Neural cell (in vitro differentiated cells): ENCODE measurements at regions not wholly inside any gene's neighbourhood (a gene's known extent, or its start where the extent isn't known, plus 50 kb on each side); places are given as distances from the start of the nearest gene placed in this dataset.

ENCODE experiments used
- H2AFZ ChIP-seq: fragments of 200-600, 300-800 bp; sonication (generic), shearing (Covaris generic); 2 replicates; pipeline ENCODE4 v1.6.0; 2014; ENCODE audit warnings: low read depth, mild to moderate bottlenecking, antibody characterized with exemption, low read length, moderate library complexity
- H3F3A ChIP-seq: fragments of 200-600 bp; shearing (Covaris generic); 2 replicates; pipeline ENCODE4 v1.6.1; 2016; ENCODE audit warnings: mild to moderate bottlenecking, moderate library complexity, mixed read lengths, antibody characterized with exemption, low read length; ENCODE audit not compliant: insufficient read depth, poor library complexity, severe bottlenecking
- H3K27ac ChIP-seq: fragments of 200-600, 300-800 bp; sonication (generic), shearing (Covaris generic); 2 replicates; pipeline ENCODE4 v1.5.1; 2014; ENCODE audit warnings: mild to moderate bottlenecking, low read length, moderate library complexity
- H3K27me3 ChIP-seq: fragments of 300-800, 200-600 bp; sonication (generic), shearing (Covaris generic); 2 replicates; pipeline ENCODE4 v1.6.0; 2014; ENCODE audit warnings: mild to moderate bottlenecking, low read depth, low read length, moderate library complexity; ENCODE audit not compliant: insufficient read depth
- H3K36me3 ChIP-seq: fragments of 300-800, 200-600 bp; sonication (generic), shearing (Covaris generic); 2 replicates; pipeline ENCODE4 v1.5.1; 2014; ENCODE audit warnings: mild to moderate bottlenecking, antibody characterized with exemption, low read length, moderate library complexity; ENCODE audit not compliant: insufficient read depth
- H3K4me2 ChIP-seq: fragments of 300-800, 200-600 bp; sonication (generic), shearing (Covaris generic); 2 replicates; pipeline ENCODE4 v1.6.0; 2014; ENCODE audit warnings: mild to moderate bottlenecking, low read length
- H3K4me3 ChIP-seq: fragments of 300-800, 200-600 bp; sonication (generic), shearing (Covaris generic); 2 replicates; pipeline ENCODE4 v1.5.1; 2014; ENCODE audit warnings: mild to moderate bottlenecking, low read length, moderate library complexity
- H3K79me2 ChIP-seq: fragments of 200-600 bp; shearing (Covaris generic); replicated peaks from 2 replicates; pipeline ENCODE4 v1.6.0; 2014; ENCODE audit warnings: mild to moderate bottlenecking, low read length, moderate library complexity; ENCODE audit not compliant: insufficient read depth
- H3K9ac ChIP-seq: fragments of 300-800, 200-600 bp; sonication (generic), shearing (Covaris generic); 2 replicates; pipeline ENCODE4 v1.6.1; 2016; ENCODE audit warnings: mild to moderate bottlenecking, low read length, mixed read lengths
- H3K9me2 ChIP-seq: fragments of 200-600 bp; shearing (Covaris generic); 2 replicates; pipeline ENCODE4 v1.6.1; 2016; ENCODE audit warnings: mild to moderate bottlenecking, low read length, mixed read lengths; ENCODE audit not compliant: insufficient read depth
- H3K9me3 ChIP-seq: fragments of 200-600, 300-800 bp; sonication (generic), shearing (Covaris generic); 2 replicates; pipeline ENCODE4 v1.6.1; 2016; ENCODE audit warnings: mild to moderate bottlenecking, mixed run types, low read length, moderate library complexity, mixed read lengths
- H4K20me1 ChIP-seq: fragments of 200-600 bp; shearing (Covaris generic); 2 replicates; pipeline ENCODE4 v1.6.1; 2016; ENCODE audit warnings: mild to moderate bottlenecking, mixed run types; ENCODE audit not compliant: insufficient read depth
- CTCF ChIP-seq: fragments of 450-650 bp; IDR thresholded peaks from 2 replicates; pipeline ENCODE4 v1.5.1; 2014; ENCODE audit warnings: antibody characterized with exemption, mild to moderate bottlenecking, moderate library complexity; ENCODE audit not compliant: poor library complexity, severe bottlenecking
- EP300 ChIP-seq: fragments of 450-650 bp; conservative IDR thresholded peaks from 2 replicates; pipeline ENCODE4 v1.6.1; 2014; ENCODE audit warnings: antibody characterized with exemption, mild to moderate bottlenecking, moderate library complexity; ENCODE audit not compliant: poor library complexity, severe bottlenecking
- EZH2 ChIP-seq: fragments of 200-600, 300-800 bp; shearing (Covaris generic), sonication (generic); IDR thresholded peaks from 2 replicates; pipeline ENCODE4 v1.6.1; 2014; ENCODE audit warnings: antibody characterized with exemption, low read length, borderline replicate concordance, mild to moderate bottlenecking; ENCODE audit not compliant: insufficient read depth, poor library complexity, severe bottlenecking
- MXI1 ChIP-seq: fragments of 450-650 bp; conservative IDR thresholded peaks from 2 replicates; pipeline ENCODE4 v1.6.1; 2014; ENCODE audit warnings: antibody characterized with exemption, mild to moderate bottlenecking; ENCODE audit not compliant: poor library complexity, severe bottlenecking
- POLR2AphosphoS5 ChIP-seq: IDR thresholded peaks from 2 replicates; pipeline ENCODE4 v1.6.1; 2012
- RAD21 ChIP-seq: fragments of 450-650 bp; conservative IDR thresholded peaks from 2 replicates; pipeline ENCODE4 v1.6.1; 2014; ENCODE audit warnings: antibody characterized with exemption, mild to moderate bottlenecking, moderate library complexity
- REST ChIP-seq: IDR thresholded peaks from 2 replicates; pipeline ENCODE4 v1.6.1; 2012; ENCODE audit warnings: borderline replicate concordance
- SMC3 ChIP-seq: fragments of 450-650 bp; conservative IDR thresholded peaks from 2 replicates; pipeline ENCODE4 v1.6.1; 2014; ENCODE audit warnings: antibody characterized with exemption, mild to moderate bottlenecking, moderate library complexity; ENCODE audit not compliant: poor library complexity
- TAF1 ChIP-seq: IDR thresholded peaks from 2 replicates; pipeline ENCODE4 v1.6.1; 2012; ENCODE audit warnings: low read depth

- Histone ChIP-seq H4K20me1 (no peaks in the 10 kb centered on the region), H3K36me3 (no peaks in the 10 kb centered on the region), H3K4me2 (no peak overlapping the region), H3K9me3 (peaks cover 3% of the 10 kb centered on the region), H3K27ac (no peak overlapping the region), H2AFZ (no peak overlapping the region), H3K9ac (no peak overlapping the region), H3K27me3 (no peaks in the 10 kb centered on the region), H3K9me2 (no peaks in the 10 kb centered on the region), H3F3A (no peaks in the 10 kb centered on the region), H3K4me3 (no peak overlapping the region), H3K79me2 (no peaks in the 10 kb centered on the region)
- TF ChIP-seq RAD21 = no peak
- TF ChIP-seq MXI1 = no peak
- TF ChIP-seq TAF1 = no peak
- TF ChIP-seq SMC3 = no peak
- no peak for TF ChIP-seq POLR2AphosphoS5
Measured at GRCh38 chr2:14547830-14548229, 84.7 kb upstream of the LRATD1 start.

DNA sequence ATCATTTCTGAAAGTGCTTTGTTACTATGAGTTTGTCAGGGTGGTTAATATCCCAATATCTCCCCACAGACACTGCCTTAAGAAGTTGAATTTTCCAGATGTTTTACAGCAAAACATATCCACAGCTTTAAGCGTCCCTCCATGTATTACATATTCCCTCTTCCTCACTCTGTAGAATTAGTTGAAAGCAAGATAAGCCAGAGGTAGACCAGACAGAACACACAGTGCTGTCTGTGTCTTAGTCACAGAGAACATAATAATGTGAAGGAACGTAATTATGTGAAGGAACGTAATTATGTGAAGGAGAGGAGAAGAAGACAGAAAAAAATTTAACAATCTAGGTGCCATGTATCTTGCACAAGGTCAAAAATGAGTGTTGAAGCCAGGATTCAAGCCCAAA is 81.9 kb upstream of the LRATD1 start:
- H3F3A ChIP-seq = no peaks in the 10 kb centered on the region
- no peaks in the 10 kb centered on the region for H3K27me3 ChIP-seq
- H3K9me2 ChIP-seq = no peaks in the 10 kb centered on the region
- H3K4me3 ChIP-seq = no peak overlapping the region
- no peaks in the 10 kb centered on the region for H3K36me3 ChIP-seq
- no peak overlapping the region for H3K27ac ChIP-seq
- TF ChIP-seq EP300 (no peak), TAF1 (no peak), RAD21 (no peak), CTCF (no peak)
- H3K9me3 ChIP-seq = no peaks in the 10 kb centered on the region
- no peak overlapping the region for H2AFZ ChIP-seq
- no peaks in the 10 kb centered on the region for H4K20me1 ChIP-seq
- no peaks in the 10 kb centered on the region for H3K79me2 ChIP-seq
- H3K9ac ChIP-seq = no peak overlapping the region
- no peak overlapping the region for H3K4me2 ChIP-seq

DNA sequence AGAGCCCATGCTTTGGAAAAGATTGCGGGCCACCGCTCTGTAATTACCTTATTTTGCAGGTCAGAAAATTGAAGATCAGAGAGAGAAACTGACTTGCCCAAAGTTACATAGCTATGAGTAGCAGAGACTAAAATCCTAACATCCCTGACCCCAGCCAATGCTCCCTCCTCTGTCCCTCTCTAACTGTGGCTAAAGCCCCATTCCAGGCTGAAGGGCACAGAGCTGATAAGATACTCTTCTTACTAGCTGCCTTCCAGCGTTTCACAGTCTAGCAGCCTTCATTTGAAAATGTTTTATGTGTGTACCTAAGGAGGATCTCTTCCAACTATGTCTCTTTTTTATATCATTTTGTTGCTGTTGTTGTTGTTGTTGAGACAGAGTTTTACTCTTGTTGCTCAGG is 81.4 kb upstream of the LRATD1 start:
- no peaks in the 10 kb centered on the region for H3K27me3 ChIP-seq
- no peaks in the 10 kb centered on the region for H3K36me3 ChIP-seq
- H3F3A ChIP-seq = no peaks in the 10 kb centered on the region
- H3K27ac ChIP-seq = no peak overlapping the region
- no peaks in the 10 kb centered on the region for H3K9me2 ChIP-seq
- TF ChIP-seq SMC3 (no peak), EZH2 (no peak), POLR2AphosphoS5 (no peak), CTCF (no peak), MXI1 (no peak), REST (no peak), RAD21 (no peak), TAF1 (no peak)
- no peak overlapping the region for H3K4me3 ChIP-seq
- no peaks in the 10 kb centered on the region for H3K79me2 ChIP-seq
- no peaks in the 10 kb centered on the region for H4K20me1 ChIP-seq
- H3K4me2 ChIP-seq = no peak overlapping the region
- no peak overlapping the region for H3K9ac ChIP-seq
- no peaks in the 10 kb centered on the region for H3K9me3 ChIP-seq
- no peak overlapping the region for H2AFZ ChIP-seq
